GM21825 (cell line): ENCODE measurements at regions not wholly inside any gene's neighbourhood (a gene's known extent, or its start where the extent isn't known, plus 50 kb on each side); places are given as distances from the start of the nearest gene placed in this dataset.
"Not testable (repeated sequence)": the region's sequence is repeated elsewhere in the genome, so short reads cannot be mapped to it uniquely, and the experiment has no call there.

ENCODE experiments used
- ATAC-seq: cut with Tn5 transposase; IDR thresholded peaks from one replicate; pipeline ENCODE4 v1.9.1; 2021; ENCODE audit warnings: mild to moderate bottlenecking, moderate library complexity; ENCODE audit not compliant: unreplicated experiment

- no peak for ATAC-seq
Measured at GRCh38 chr12:116360579-116361413, 83.3 kb upstream of the MED13L start.

- no peak for ATAC-seq
Measured at GRCh38 chr12:116361414-116362223, 84.1 kb upstream of the MED13L start.

DNA sequence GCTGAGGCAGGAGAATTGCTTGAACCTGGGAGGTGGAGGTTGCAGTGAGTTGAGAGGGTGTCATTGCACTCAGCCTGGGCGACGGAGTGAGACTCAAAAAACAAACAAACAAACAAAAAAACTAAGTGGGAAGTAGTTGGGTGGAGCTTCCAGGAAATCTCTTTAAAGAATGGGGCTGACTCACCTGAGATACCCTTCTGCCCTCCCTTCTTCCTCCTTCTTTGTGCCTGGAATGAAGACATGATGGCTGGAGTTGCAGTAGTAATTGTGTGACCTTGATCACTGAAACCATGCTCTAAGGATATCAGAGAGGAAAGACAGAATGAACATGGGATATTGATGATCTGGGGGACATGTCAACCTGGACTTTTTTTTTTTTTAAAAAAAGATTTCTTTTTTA is 87.6 kb upstream of the MED13L start:
- no peak for ATAC-seq

- ATAC-seq: no peak
Measured at GRCh38 chr12:116365606-116366455, 88.3 kb upstream of the MED13L start.

- no peak for ATAC-seq
Measured at GRCh38 chr12:116366456-116366776, 88.9 kb upstream of the MED13L start.

DNA sequence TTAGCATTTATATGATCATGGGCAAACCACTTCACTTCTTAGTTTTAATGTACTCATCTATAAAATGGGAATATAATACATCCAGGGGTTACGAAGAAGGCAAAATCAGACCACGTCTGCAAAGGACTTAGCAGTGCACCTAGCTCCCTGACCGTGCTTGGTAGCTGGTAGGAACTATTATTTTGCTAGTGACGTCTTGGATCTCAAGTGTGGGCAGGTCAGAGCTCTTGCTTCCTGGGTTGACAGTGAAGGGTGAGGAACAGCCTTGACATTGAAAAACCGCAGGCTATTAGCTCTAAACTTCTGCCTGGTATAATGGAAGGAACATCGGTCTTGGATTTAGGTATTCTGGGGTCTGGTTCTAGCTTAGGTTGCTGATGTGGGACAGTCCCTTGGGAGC is 89.3 kb upstream of the MED13L start:
- no peak for ATAC-seq

GRCh38 chr12:116368196-116369194 is 91.0 kb upstream of the MED13L start:
- ATAC-seq: no peak

- no peak for ATAC-seq
Measured at GRCh38 chr12:116370004-116370404, 92.5 kb upstream of the MED13L start.

- no peak for ATAC-seq
Measured at GRCh38 chr12:116370886-116371580, 93.5 kb upstream of the MED13L start.

DNA sequence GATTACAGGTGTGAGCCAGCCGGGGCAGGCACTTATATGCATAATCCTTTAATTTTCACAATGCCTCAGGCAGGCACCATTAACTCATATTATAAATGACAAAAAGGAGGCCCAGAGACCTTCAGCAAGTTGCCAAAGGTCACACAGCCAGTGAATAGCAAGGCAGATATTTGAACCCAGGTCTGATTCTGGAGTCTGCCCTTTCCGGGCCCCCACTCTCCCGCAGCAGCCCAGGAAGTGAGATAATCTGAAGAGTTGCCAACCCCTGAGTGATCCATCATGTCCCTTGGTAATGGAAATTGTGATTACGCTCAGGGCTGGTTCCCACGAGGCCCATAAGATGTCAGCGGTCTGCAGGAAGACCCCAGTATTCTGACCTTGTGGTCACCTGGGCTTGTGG is 95.3 kb upstream of the MED13L start:
- ATAC-seq: no peak

- ATAC-seq: no peak
Measured at GRCh38 chr12:116373572-116374206, 96.2 kb upstream of the MED13L start.

DNA sequence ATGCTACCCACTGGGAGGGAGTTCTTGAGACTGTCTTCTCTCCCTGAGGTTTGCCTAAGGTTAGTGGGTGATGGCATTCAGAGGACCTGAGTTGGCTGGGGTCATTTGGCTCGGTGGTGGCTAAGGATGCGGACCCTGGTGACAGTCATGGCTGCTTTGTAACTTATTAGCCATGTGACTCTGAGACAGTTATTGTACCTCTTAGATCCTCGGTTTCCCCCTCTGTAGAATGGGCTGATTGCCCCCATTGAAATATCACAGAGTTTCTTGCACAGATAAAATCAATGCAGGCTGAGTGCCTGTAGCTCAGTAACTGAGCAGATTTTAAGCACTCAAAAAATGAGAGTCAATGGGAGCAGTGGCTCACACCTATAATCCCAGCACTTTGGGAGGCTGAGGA is 96.7 kb upstream of the MED13L start:
- ATAC-seq: no peak

DNA sequence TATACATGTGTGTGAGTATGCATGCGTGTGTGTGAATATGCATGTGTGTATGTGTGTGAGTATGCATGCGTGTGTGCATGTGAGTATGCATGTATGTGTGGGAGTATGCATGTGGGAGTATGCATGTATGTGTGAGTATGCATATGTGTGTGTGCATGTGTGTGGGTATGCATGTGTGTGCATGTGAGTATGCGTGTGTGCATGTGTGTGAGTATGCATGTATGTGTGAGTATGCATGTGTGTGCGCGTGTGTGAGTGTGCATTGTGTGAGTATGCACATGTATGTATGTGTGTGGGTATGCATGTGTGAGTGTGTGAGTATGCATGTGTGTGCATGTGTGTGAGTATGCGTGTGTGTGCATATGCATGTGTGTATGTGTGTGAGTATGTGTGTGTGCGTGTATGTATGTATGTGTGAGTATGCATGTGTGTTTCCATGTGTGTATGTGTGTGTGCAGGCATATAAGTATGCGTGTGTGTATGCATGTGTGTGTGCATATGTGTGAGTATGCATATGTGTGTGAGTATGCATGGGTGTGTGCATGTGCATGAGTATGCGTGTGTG is 97.9 kb upstream of the MED13L start:
- no peak for ATAC-seq

GRCh38 chr12:116376354-116377193 is 99.1 kb upstream of the MED13L start:
- no peak for ATAC-seq

DNA sequence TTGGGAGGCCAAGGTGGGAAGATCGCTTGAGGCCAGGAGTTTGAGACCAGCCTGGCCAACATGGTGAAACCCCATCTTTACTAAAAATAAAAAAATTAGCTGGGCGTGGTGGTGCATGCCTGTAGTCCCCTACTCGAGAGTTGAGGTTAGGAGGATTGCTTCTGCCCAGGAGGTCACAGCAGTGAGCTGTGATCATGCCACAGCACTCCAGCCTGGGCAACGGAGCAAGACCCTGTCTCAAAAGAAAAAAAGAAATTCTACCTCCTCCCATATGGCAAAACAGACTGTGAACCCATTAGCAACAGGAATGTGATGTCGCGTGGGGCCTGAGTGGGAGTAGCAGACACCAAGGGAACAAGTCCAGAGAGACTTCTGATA is 99.7 kb upstream of the MED13L start:
- ATAC-seq: not testable (repeated sequence)

DNA sequence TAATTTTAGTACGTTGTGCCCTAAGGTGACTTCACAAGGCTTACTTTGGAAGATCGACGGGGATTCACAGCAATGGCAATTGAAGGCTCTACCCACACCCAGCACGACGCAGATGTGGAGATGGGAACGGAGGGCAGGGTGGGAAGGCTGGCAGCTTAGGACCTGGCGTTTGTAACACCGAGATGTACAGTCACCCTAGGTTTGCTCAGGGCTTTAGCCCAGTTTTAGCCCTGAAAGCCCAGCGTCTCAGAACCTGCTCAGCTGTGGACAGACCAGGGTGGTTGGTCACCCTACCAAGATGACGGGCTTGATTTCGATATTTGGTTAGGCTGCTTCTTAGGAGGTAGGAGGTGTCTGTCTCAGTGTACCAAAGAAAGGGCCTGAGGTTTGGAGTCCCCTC is 100.5 kb upstream of the MED13L start:
- no peak for ATAC-seq

- no peak for ATAC-seq
Measured at GRCh38 chr12:116380108-116380507, 102.6 kb upstream of the MED13L start.

GRCh38 chr12:116380740-116381139 is 103.2 kb upstream of the MED13L start:
- not testable (repeated sequence) for ATAC-seq
